ENCODE measurements at regions not wholly inside any gene's neighbourhood (a gene's known extent, or its start where the extent isn't known, plus 50 kb on each side); places are given as distances from the start of the nearest gene placed in this dataset.

DNA sequence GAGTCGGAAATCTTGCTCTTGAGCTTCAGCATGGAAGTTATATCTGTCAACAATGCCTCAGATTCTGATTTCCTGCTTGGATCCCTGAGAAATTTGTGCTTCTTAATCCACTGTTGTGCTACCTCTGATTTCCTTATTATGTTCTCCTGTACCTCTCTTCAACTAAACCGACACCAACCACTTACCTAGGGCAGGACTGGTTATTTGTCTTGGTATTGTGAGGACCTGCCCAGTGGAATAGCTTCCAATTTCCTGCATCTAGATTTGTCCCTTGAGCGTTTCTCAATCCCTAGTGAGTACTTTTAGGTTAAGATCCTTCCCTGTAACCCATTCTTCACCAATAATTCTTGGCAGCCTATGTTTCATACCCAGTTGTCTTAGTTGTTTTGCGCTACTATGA lies 720.5 kb upstream of the ZNF385D start (continued):
- TF ChIP-seq CBX8 (IDR thresholded peaks at IDR 0.05; ENCODE audit: borderline replicate concordance, low read depth, low read length), result no peak
- no peak for TF ChIP-seq BRCA1 (IDR thresholded peaks at IDR 0.05; ENCODE audit: low read depth, low read length)

All from H1 (cell line).